H54 (cell line): ENCODE measurements at regions not wholly inside any gene's neighbourhood (a gene's known extent, or its start where the extent isn't known, plus 50 kb on each side); places are given as distances from the start of the nearest gene placed in this dataset.
"Not testable (repeated sequence)": the region's sequence is repeated elsewhere in the genome, so short reads cannot be mapped to it uniquely, and the experiment has no call there.

Experiments
- DNase-seq: peaks from one replicate; pipeline ENCODE4 v3.0.0; 2011; ENCODE audit warnings: low spot score, mixed read lengths; ENCODE audit not compliant: insufficient read length
- FAIRE-seq: peaks from 3 replicates; lab custom pipeline; 2011; peaks lifted over from hg19 to GRCh38; lab: Jason Lieb, UNC
- POLR2A ChIP-seq: IDR thresholded peaks from 2 replicates; pipeline ENCODE4 v1.6.1; 2011; ENCODE audit warnings: low read depth, mild to moderate bottlenecking, low read length

DNA sequence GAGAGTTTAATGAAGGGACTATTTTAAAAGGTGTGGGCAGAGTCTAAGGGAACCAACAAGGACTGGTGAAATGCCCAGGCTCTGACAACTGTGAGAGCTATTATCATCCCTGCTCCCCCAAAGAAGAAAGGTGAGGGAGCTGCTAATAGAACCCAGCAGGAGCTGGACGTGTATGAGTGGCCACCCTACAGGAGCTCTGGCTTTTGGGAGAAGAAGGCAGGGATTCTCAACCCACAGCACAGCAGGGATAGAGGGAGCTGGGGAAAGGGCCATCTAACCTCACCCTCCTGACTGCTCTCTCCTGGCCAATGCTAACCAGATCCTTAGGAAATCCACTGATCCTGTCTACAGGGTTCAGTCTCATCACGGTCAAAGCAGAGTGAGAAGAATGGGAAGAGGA is 57.1 kb downstream of the GRIN2B start:
- DNase-seq (no peak), FAIRE-seq (no peak)
- TF ChIP-seq POLR2A: no peak

GRCh38 chr12:13918897-13919296 is 62.5 kb downstream of the GRIN2B start:
- DNase-seq (no peak), FAIRE-seq (no peak)
- no peak for TF ChIP-seq POLR2A

GRCh38 chr12:13915096-13915495 is 66.3 kb downstream of the GRIN2B start:
- DNase-seq (no peak), FAIRE-seq (no peak)
- no peak for TF ChIP-seq POLR2A

GRCh38 chr12:13913371-13913770 is 68.0 kb downstream of the GRIN2B start:
- no peak for TF ChIP-seq POLR2A
- no peak for FAIRE-seq
- no peak for DNase-seq

DNA sequence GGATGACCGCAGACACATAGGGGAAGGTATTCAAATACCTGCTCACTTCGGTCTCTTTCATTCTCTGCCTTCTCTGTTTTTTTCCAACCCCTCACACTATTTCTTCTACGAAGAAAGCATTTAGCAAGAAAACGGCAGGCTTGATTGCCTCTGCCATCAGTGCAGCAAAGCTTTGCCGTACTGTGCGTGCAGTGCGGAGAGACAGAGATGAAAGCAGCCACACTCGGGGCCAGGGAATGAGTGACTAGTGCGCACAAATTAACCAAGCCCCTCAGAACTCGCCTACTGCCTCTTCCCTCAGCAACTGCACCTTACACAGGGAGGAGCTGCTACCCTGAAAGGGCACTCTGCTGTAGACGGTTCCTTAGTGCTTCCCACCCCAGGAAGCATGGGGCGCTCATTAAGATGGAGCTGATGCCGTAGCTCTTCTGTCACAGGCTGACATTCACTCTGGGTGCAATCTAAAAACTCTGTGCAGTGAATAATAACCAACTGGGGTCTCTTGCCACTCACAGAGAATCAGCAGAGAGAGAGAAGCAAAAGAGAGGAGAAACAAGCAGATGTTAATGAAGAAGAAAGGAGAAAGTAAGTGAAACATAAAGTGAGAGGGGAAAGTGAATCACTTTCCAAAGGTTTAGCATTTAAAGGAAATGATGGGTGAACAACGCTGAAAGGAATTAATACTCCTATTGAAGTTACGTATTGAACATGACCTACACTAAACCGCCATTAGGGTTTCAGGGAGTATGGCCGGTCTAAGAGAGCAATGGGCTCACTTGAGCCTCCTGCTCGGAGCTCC is 69.4 kb downstream of the GRIN2B start:
- FAIRE-seq (no peak), DNase-seq (no peak)
- TF ChIP-seq POLR2A: no peak

DNA sequence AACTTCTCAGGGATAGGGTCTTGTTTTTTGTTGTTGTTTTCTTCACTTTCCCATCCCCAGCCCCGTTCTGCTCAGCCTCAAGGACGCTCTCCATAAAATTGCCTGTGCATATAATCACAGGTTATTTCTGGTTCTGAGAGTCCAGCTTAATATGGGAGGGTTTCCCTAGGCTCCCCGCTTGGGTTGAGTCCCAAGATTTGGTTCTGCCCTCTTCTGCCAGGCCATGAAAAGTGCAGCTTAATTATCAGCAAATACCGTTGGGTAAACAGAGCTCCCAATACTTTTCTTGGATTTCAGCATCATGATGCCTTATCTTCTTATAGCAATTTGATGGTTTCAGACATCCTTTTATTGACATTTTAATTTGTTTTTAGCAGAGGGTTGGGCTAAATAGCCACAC is 75.6 kb downstream of the GRIN2B start:
- no peak for TF ChIP-seq POLR2A
- DNase-seq: no peak
- no peak for FAIRE-seq

GRCh38 chr12:13900718-13901117 is 80.7 kb downstream of the GRIN2B start:
- no peak for TF ChIP-seq POLR2A
- no peak for DNase-seq
- FAIRE-seq: no peak

DNA sequence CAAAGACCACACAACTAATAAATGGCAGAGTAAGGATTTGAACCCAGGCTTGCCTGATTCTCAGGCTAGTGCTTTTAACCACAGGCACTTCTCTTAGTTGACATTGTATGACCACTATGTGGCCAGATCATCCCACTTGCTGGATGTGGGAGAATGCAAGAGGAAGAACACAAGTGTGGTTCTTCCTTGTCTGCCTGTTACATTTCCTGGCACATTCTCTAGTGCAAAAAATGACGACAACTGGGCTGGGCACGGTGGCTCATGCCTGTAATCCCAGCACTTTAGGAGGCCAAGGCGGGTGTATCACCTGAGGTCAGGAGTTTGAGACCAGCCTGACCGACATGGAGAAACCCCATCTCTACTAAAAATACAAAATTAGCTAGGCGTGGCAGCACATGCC is 83.0 kb downstream of the GRIN2B start:
- DNase-seq, FAIRE-seq: not testable (repeated sequence)

GRCh38 chr12:13897811-13898210 is 83.6 kb downstream of the GRIN2B start:
- FAIRE-seq: no peak
- DNase-seq: no peak
- TF ChIP-seq POLR2A: no peak

DNA sequence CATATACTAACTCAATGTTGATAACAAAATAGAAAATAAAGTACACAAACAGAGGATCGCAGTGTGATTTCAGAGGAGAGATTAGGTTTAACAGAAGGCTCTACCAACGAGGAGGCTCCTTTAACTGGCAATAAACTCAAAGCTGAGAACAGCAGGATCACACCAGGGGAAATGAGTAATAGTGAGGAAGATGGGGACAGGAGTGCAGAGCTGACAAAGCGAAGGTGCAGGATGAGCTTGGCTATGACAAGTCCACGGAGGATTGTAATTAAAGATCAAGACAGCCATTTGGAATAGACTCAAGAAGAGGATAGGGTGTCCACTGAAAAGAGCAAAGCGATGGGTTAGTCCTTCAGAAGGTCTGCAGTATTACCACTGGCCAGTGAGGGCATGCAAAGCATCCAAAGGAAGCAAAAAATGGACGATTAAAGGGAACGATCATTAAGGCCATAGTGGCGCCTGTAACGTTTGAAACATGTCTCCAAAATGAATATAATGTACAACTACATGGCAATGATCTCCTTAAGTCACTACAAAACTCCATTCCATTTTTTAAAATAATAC is 85.3 kb downstream of the GRIN2B start:
- DNase-seq (no peak), FAIRE-seq (no peak)
- no peak for TF ChIP-seq POLR2A

- DNase-seq (no peak), FAIRE-seq (no peak)
- no peak for TF ChIP-seq POLR2A
These were observed 89.5 kb downstream of the GRIN2B start for GRCh38 chr12:13891902-13892301.

- FAIRE-seq (no peak), DNase-seq (no peak)
- no peak for TF ChIP-seq POLR2A
These were observed 90.5 kb downstream of the GRIN2B start for GRCh38 chr12:13890943-13891342.

GRCh38 chr12:13887779-13888388 is 93.5 kb downstream of the GRIN2B start:
- no peak for FAIRE-seq
- no peak for DNase-seq
- TF ChIP-seq POLR2A: no peak

- no peak for FAIRE-seq
- no peak for DNase-seq
- TF ChIP-seq POLR2A: no peak
These were observed 99.2 kb downstream of the GRIN2B start for GRCh38 chr12:13882176-13882575.

- DNase-seq (no peak), FAIRE-seq (no peak)
- TF ChIP-seq POLR2A: no peak
These were observed 100.8 kb downstream of the GRIN2B start for GRCh38 chr12:13880613-13881012.
